Endodermal cell (in vitro differentiated cells): ENCODE measurements at regions not wholly inside any gene's neighbourhood (a gene's known extent, or its start where the extent isn't known, plus 50 kb on each side); places are given as distances from the start of the nearest gene placed in this dataset.

Experiments
- DNase-seq: peaks from one replicate; pipeline ENCODE4 v3.0.0-alpha.2; 2017
- H3K27ac ChIP-seq: 2 replicates; pipeline ENCODE4 v1.5.1; 2013; ENCODE audit warnings: mild to moderate bottlenecking, low read depth, low read length, moderate library complexity
- H3K27me3 ChIP-seq: 2 replicates; pipeline ENCODE4 v1.6.1; 2013; ENCODE audit warnings: mild to moderate bottlenecking, low read length, moderate library complexity; ENCODE audit not compliant: insufficient read depth, control insufficient read depth, poor library complexity, severe bottlenecking
- H3K36me3 ChIP-seq: 2 replicates; pipeline ENCODE4 v1.7.0; 2013; ENCODE audit warnings: mild to moderate bottlenecking, low read length, moderate library complexity; ENCODE audit not compliant: control insufficient read depth, insufficient read depth
- H3K4me1 ChIP-seq: one replicate; pipeline ENCODE4 v1.7.0; 2013; ENCODE audit warnings: low read length; ENCODE audit not compliant: control insufficient read depth, insufficient read depth
- H3K4me3 ChIP-seq: 2 replicates; pipeline ENCODE4 v1.5.1; 2013; ENCODE audit warnings: mild to moderate bottlenecking, low read length, moderate library complexity
- H3K9ac ChIP-seq: 2 replicates; pipeline ENCODE4 v1.6.1; 2013; ENCODE audit warnings: mild to moderate bottlenecking, low read length, moderate library complexity; ENCODE audit not compliant: poor library complexity, severe bottlenecking; ENCODE audit errors: extremely low read depth
- H3K9me3 ChIP-seq: 2 replicates; pipeline ENCODE4 v1.6.1; 2013; ENCODE audit warnings: mild to moderate bottlenecking, low read length, moderate library complexity; ENCODE audit not compliant: control insufficient read depth
- H3K27ac Mint-ChIP-seq: 2 replicates; pipeline ENCODE4 v1.8.0; 2020; ENCODE audit warnings: mixed read lengths
- H3K27me3 Mint-ChIP-seq: 2 replicates; pipeline ENCODE4 v1.8.0; 2021; ENCODE audit warnings: mild to moderate bottlenecking, mixed read lengths; ENCODE audit not compliant: insufficient read depth
- H3K36me3 Mint-ChIP-seq: 2 replicates; pipeline ENCODE4 v1.8.0; 2020; ENCODE audit warnings: low read depth, mixed read lengths
- H3K4me1 Mint-ChIP-seq: 2 replicates; pipeline ENCODE4 v1.8.0; 2020; ENCODE audit warnings: mixed read lengths
- H3K4me3 Mint-ChIP-seq: 2 replicates; pipeline ENCODE4 v1.8.0; 2020; ENCODE audit warnings: mild to moderate bottlenecking, moderate library complexity, mixed read lengths
- H3K9me3 Mint-ChIP-seq: 2 replicates; pipeline ENCODE4 v1.8.0; 2020; ENCODE audit warnings: mild to moderate bottlenecking, mixed read lengths
- CTCF ChIP-seq: fragments of 200-600 bp; sonication (generic); conservative IDR thresholded peaks from 2 replicates; pipeline ENCODE4 v1.5.0; 2021; ENCODE audit warnings: antibody characterized with exemption, mild to moderate bottlenecking
- WGBS, 2 experiments: methylation state at CpG; one replicate each; pipeline versions ENCODE4 v1.1.5 to v1.1.7; 2013; ENCODE audit warnings: missing lambda C conversion rate in 2 of 2, mixed read lengths in 1 of 2; ENCODE audit not compliant: insufficient coverage in 1 of 2, insufficient read length in 1 of 2; 5-methylcytosine and 5-hydroxymethylcytosine counted together

GRCh38 chr4:99712530-99712929 is 54.9 kb upstream of the C4orf54 start:
- Histone ChIP-seq H3K4me3 (no peak overlapping the region), H3K9me3 (no peaks in the 10 kb centered on the region), H3K27me3 (no peaks in the 10 kb centered on the region), H3K36me3 (no peaks in the 10 kb centered on the region), H3K4me1 (peaks cover 10% of the 10 kb centered on the region), H3K27ac (no peak overlapping the region), H3K9ac (no peak overlapping the region)
- H3K4me3 Mint-ChIP-seq, result no peak overlapping the region
- H3K36me3 Mint-ChIP-seq, result no peaks in the 10 kb centered on the region
- H3K27me3 Mint-ChIP-seq, result no peaks in the 10 kb centered on the region
- peaks cover 25% of the 10 kb centered on the region for H3K4me1 Mint-ChIP-seq
- H3K9me3 Mint-ChIP-seq, result no peaks in the 10 kb centered on the region
- 80 to 90% methylated on average over 3 of the region's 3 CpGs for WGBS, 2 experiments
- no peak overlapping the region for H3K27ac Mint-ChIP-seq
- no peak for TF ChIP-seq CTCF
- DNase-seq, result no peak

DNA sequence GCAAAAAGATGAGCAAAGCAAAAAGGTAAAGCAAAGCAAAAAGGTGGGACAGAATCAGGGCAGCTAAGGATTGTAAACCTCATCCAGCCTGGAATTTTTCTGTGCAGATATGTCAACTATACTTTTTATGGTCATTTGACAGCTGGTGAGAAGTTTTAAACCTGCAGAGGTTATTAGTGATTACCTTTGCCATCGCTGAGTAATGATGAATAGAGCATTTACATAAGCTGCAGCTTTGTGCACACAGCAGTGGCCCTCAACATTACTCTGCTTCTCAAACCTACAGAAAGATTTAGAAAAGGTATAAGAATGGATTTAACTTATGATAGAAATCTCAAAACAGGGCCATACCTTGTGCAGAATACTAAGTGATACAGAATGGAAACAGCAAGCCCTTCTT is 54.5 kb upstream of the C4orf54 start:
- H3K4me1 Mint-ChIP-seq, result peaks cover 23% of the 10 kb centered on the region
- WGBS, 2 experiments, result 88 to 93% methylated on average over 1 of the region's 1 CpG
- no peak overlapping the region for H3K4me3 Mint-ChIP-seq
- H3K9ac ChIP-seq, result no peak overlapping the region
- no peaks in the 10 kb centered on the region for H3K36me3 Mint-ChIP-seq
- no peak overlapping the region for H3K27ac ChIP-seq
- no peaks in the 10 kb centered on the region for H3K27me3 Mint-ChIP-seq
- no peaks in the 10 kb centered on the region for H3K9me3 ChIP-seq
- no peak for DNase-seq
- no peaks in the 10 kb centered on the region for H3K9me3 Mint-ChIP-seq
- no peak overlapping the region for H3K4me3 ChIP-seq
- H3K4me1 ChIP-seq, result peaks cover 10% of the 10 kb centered on the region
- H3K36me3 ChIP-seq, result no peaks in the 10 kb centered on the region
- H3K27me3 ChIP-seq, result no peaks in the 10 kb centered on the region
- TF ChIP-seq CTCF, result no peak
- no peak overlapping the region for H3K27ac Mint-ChIP-seq

- Histone ChIP-seq H3K9ac (no peak overlapping the region), H3K4me3 (no peak overlapping the region), H3K9me3 (no peaks in the 10 kb centered on the region), H3K27ac (no peak overlapping the region), H3K4me1 (peaks cover 10% of the 10 kb centered on the region), H3K36me3 (no peaks in the 10 kb centered on the region), H3K27me3 (no peaks in the 10 kb centered on the region)
- DNase-seq, result no peak
- Mint-ChIP-seq H3K27ac (no peak overlapping the region), H3K4me1 (peaks cover 19% of the 10 kb centered on the region), H3K4me3 (no peak overlapping the region), H3K27me3 (no peaks in the 10 kb centered on the region), H3K9me3 (no peaks in the 10 kb centered on the region), H3K36me3 (no peaks in the 10 kb centered on the region)
- TF ChIP-seq CTCF, result no peak
- WGBS, 2 experiments, result 90 to 97% methylated on average over 2 of the region's 2 CpGs
These were observed 54.0 kb upstream of the C4orf54 start for GRCh38 chr4:99711657-99712056.
